SKM-1 (cell line): ENCODE measurements at regions not wholly inside any gene's neighbourhood (a gene's known extent, or its start where the extent isn't known, plus 50 kb on each side); places are given as distances from the start of the nearest gene placed in this dataset.

ENCODE experiments used
- DNase-seq: peaks from one replicate; lab custom pipeline; 2025; ENCODE audit not compliant: unreplicated experiment; lab: John Stamatoyannopoulos, UW

- no peak for DNase-seq
Measured at GRCh38 chr4:19010761-19011160, 989.2 kb upstream of the LCORL start.

- DNase-seq = no peak
Measured at GRCh38 chr4:19009881-19010280, 988.3 kb upstream of the LCORL start.

- no peak for DNase-seq
Measured at GRCh38 chr4:19005211-19005610, 983.7 kb upstream of the LCORL start.

DNA sequence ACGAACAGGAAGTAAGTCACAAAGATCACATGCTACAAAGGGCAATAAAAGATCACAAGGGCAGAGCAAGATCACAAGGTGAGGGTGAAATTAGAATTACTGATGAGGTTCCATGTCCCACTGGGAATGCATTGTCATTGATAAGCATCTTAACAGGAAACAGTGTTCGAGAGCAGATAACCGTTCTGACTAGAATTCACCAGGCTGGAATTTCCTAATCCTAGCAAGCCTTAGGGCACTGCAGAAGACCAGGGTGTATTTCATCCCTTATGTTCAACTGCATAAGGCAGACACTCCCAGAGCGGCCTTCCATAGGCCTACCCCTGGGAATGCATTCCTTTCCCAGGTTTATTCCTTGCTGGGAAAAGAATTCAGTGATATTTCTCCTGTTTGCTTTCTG is 980.6 kb upstream of the LCORL start:
- no peak for DNase-seq

DNA sequence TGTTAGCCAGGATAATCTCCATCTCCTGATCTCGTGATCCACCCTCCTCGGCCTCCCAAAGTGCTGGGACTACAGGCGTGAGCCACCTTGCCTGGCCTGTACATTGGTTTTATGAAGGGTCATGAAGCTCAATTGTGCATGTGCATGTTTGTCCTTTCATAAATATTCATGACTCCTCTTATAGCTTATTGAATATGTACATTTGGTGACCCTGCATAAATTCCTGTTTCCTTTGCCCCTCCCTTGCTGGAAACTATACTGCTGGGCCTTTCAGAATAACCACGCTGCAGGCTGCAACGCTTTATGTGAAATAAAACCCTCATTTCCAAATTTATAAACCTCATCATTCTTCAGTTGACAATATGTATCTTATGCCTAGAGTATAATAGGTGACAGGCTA is 978.0 kb upstream of the LCORL start:
- no peak for DNase-seq

GRCh38 chr4:18981234-18981615 is 959.7 kb upstream of the LCORL start:
- no peak for DNase-seq

DNA sequence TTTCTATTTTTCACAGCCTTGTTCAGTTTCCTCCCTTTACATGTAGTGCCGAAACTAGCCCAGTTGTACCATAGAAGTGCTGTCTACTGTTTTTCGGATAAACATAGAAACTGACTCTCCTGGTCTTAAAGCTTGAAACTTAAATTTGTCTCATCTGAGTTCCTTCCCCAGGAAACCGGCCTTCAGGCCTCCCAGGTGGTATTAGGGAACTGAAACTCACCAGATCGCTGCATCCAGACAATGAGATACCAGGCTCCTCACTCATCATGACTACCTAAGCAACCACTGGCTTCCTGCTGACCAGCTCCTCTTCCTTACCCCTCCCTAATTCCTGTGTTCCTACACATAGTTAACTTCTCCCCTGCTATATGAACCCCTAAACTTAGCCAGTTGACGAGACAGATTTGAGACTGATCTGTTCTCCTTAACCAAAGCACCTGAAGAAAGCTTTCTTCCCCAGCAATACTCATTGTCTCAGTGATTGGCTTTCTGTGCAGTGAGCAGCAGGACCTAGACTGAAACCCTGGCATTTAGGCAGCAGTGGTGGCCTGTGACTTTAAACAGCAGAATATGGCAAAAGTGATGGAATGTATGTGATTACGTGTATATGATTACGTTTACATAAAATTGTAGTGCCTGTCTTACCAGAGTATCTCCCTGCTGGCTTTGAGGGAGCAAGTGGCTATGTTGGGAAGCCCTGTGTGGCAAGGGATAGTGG is 959.1 kb upstream of the LCORL start:
- DNase-seq = no peak

DNA sequence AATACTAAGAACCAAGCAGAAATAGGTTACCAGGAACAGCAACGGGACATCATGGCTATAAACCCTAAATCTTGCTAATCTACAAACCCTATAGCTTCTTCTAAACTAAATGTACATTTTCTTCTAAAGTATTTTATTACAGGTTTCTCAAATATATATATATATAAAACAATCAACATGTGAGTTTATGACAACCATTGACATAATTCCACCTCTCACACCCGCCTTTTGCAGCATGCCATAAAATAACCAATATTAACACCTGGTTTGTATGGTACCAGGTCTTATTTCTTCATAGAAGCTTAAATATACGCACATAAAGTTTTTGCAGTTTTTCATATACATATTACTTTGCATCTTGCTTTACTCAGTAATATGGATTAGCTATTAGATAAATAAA is 955.3 kb upstream of the LCORL start:
- no peak for DNase-seq

- no peak for DNase-seq
Measured at GRCh38 chr4:18975916-18976808, 954.6 kb upstream of the LCORL start.

DNA sequence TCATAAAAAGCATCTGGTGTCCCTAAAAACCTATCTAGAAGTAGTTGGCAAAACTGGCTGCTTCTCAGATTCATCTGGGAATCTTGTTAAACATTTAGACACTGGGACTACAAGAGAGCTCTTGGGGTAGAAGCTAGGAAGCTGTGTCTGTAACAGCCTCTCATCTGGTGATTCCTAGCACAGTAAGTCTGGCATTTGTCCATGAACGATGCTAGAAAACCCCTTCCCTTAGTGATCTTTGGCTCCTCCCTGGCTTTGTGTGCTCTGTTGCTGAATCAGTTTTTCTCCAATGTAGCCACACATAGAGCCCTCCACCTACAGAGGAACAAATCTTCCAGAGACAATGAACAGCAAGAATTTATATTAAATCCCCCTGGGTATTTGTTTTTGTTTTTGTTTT is 951.7 kb upstream of the LCORL start:
- DNase-seq = no peak

- DNase-seq = no peak
Measured at GRCh38 chr4:18961879-18962278, 940.3 kb upstream of the LCORL start.

DNA sequence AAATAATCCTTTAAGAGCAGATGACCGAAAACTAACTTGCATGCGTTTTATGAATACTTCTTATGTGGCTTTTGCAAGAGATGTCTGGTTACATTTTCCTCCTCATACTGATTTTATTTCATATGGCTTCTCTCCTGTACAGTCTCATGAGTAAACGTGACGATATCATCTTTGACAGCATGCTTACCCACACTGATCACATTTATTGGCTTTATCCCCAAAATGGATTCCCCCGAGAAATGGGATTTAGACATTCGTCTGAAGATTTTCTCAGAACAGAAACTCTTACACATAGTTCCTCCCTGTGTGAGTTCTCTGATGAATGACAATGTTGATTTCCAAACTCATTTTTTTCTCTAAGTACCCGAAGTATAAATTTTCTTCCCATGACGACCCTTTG is 939.7 kb upstream of the LCORL start:
- DNase-seq = no peak

- no peak for DNase-seq
Measured at GRCh38 chr4:18957716-18958115, 936.2 kb upstream of the LCORL start.

DNA sequence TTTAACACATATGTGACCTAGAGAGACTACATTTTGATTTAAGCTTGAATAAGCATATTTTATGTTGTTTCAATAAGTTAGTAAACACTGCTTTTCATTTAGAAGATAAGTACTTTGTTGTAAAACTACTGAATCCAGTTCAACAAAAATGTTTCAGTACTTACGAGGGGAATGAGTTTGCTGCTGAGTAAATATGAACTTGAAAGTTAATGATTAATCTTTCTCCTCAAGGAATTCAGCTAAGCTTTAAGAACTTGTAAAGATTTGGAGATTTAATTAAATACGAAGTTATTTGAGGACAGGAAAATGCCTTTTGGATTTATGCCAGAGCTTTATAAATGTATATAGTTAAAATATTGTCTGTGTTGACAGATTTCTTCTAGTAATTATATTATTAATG is 933.0 kb upstream of the LCORL start:
- no peak for DNase-seq

DNA sequence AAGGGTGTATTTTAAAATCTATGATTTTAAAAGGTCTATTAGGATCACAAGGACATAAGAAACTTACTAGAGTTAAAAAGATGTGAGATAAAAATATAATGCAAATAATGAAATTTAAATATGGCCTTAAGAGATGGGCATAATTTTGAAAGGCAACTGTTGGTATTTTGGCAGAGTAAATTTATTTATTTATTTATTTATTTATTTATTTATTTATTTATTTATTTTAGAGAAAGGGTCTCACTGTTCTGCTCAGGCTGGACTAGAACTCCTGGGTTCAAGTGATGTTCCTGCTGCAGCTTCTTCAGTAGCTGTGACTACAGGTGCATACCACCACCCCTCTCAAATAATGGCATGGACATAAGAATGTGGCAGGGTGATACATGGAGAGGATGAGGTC is 932.1 kb upstream of the LCORL start:
- no peak for DNase-seq

- no peak for DNase-seq
Measured at GRCh38 chr4:18945464-18945863, 923.9 kb upstream of the LCORL start.

- DNase-seq = no peak
Measured at GRCh38 chr4:18942874-18943273, 921.3 kb upstream of the LCORL start.

GRCh38 chr4:18938343-18939099 is 917.0 kb upstream of the LCORL start:
- no peak for DNase-seq

DNA sequence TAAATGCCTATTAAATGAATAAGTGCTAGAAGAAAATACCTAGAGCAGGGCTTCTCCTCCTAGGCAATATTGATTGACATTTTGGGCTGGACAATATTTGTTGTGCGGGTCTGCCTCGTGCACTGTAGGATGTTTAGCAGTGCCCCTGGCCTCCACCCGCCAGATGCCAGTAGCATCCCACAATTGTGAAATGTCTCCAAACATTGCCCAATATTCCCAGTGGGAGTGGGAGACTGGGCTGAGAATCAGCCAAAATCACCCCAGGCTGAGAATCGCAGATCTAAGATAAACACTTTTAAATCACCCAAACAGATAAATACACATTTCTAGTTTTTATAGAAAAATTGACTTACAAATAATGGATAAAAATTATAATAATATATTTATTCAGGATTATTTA is 916.2 kb upstream of the LCORL start:
- DNase-seq = no peak

GRCh38 chr4:18937080-18937479 is 915.5 kb upstream of the LCORL start:
- no peak for DNase-seq

GRCh38 chr4:18935659-18936345 is 914.2 kb upstream of the LCORL start:
- no peak for DNase-seq
